HG03575 (cell line): ENCODE measurements at regions not wholly inside any gene's neighbourhood (a gene's known extent, or its start where the extent isn't known, plus 50 kb on each side); places are given as distances from the start of the nearest gene placed in this dataset.
"Not testable (repeated sequence)": the region's sequence is repeated elsewhere in the genome, so short reads cannot be mapped to it uniquely, and the experiment has no call there.

Experiments used
- ATAC-seq: cut with Tn5 transposase; IDR thresholded peaks from one replicate; pipeline ENCODE4 v1.9.1; 2021; ENCODE audit not compliant: unreplicated experiment, insufficient number of reproducible peaks, low FRiP score; ENCODE audit errors: extremely low read depth

DNA sequence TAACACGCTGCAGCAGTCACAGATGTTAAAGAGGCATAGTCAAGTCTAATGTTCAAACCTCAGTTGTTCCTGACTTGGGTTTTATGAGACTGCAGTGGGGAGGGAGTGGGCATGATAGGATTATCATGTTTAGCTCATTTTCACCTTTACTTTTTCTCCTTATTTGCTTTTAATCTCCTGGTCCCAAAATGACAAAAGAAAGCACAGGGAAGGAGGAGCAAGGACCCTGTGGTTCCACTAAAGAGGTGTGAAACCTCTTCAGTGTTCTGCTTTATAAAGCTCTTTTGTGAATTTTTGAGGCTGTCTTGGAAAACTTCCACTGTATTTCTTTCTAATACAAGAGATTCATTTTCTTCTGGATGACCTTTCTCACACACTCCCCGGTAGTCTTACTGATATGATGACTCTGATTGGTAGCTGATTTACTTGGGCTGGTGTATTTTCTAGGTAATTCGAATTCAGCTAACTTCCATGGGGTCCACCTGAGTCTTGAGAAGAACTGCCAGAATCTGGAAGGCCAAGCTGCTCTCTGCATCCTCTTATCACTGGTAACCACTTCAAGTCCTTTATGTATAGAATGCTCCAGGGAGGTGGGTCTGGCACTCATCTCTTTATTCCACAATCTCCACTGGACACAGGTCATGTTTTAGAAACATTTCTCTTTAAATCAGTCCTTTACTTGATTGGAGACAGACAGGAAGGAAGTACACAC, 1364.4 kb upstream of the CDH9 start:
- no peak for ATAC-seq

DNA sequence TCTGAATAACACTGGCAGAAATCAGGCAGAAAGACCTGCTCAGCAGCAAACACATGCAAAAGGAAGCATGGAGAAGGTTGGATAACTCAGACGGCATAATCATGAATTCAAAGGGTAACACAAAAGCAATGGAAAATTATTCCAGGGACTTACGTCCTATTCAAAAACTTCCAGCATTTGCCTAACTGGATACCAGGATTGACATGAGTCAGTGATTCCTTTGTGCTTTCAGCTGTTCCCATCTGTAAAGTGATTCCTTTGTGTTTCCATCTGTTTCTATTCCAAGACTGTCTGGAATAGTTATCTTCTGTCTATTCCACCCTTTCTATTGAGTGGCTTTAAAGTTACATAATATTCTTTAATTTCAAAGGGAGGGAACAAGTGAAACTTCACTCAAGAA, 1361.7 kb upstream of the CDH9 start:
- ATAC-seq: no peak

DNA sequence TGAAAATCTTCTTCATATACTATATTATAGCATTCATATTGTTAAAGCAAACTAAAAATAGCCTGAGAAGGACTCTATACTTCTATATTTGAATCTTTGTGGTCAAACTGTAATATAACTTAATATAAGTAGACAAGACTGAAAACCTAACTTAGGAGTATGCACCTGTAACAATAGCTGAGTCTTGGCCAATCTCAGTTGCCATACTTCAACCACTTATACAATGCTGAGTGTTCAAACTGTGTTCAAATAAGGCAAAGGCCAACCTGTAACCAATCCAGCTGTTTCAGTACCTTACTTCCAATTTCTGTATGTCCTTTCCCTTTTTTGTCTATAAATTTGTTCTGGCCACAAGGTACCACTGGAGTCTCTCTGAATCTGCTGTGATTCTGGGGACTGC, 1360.8 kb upstream of the CDH9 start:
- no peak for ATAC-seq

DNA sequence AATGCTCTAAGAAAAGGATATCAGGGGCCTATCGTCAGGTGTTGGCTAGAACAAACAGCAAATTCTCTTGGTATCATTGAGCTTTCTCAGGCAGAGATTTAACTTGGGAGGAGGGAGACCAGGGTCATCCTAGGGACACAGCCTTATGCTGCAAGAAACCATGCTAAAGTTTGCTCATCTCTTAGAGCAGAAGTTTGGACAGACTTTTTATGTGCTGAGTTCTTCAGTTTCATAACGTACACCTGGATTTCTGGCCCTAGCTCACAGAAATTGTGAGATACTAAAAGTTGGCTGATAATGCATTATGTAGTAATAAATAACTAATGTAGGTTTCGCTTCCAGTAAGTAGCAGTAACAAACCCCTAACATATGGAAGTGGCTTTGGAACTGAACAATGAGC, 1359.8 kb upstream of the CDH9 start:
- no peak for ATAC-seq

DNA sequence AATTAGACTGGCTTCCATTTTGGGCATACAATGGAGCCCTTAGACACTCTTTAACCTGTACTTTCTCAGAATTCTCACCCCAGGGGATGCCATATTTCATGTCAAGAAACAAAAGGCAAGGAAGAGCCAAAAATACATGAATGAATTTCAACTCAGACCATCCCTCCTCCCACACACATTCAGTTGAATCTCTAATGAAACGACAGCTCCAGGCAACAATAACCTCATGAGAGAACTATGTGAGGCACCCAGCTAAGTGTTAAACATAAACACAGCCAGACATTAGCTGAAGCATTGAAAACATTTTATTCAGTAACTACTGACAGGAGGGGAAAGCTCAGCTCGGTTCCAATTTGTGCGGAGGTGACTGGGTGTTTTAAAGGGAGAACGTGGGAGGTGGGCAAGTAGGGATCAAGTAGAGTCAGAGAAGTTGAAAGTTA, 1359.1 kb upstream of the CDH9 start:
- ATAC-seq: no peak

DNA sequence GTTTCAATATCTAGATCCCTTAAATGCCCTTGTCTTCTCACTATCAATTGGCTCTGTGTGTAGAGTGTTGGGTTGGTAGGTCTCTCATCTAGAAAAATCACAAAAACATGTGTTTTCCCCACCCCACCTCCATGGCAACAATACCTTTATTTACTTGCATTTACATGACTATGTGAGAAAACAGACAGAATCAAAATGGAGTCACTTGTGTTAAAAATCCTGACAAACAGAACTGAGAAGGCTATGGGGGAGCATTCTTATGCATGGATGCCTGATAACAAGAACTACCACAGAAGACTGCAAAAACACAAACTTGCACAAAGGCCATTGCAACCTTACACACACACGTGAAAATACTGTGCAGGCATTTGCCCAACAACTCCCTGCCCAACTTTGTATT, 1352.9 kb upstream of the CDH9 start:
- ATAC-seq: no peak

DNA sequence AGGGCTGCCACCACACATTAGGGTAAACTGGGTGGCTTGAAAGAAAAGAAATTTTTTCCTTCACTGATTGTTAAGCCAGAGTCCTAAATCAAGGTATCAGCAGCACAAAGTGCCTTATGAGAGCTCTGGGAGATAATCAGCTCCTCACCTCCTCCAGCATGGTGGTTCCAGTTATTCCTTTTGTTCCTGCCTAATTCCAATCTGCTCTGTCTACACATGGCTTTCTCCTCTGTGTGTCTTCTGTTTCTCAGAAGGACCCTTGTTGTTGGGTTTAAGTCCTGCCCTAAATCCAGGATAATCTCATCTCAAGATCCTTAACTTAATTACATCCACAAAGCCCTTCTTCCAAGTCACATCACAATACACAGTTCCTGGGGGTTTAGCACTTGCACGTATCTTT, 1352.0 kb upstream of the CDH9 start:
- no peak for ATAC-seq

DNA sequence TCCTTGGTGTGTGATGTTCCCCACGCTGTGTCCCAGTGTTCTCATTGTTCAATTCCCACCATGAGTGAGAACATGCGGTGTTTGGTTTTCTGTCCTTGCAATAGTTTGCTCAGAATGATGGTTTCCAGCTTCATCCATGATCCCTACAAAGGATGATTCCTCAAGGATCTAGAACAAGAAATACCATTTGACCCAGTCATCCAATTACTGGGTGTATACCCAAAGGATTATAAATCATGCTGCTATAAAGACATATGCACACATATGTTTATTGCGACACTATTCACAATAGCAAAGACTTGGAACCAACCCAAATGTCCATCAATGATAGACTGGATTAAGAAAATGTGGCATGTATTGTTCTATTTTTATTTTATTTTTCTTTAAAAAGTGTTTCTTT, 1351.3 kb upstream of the CDH9 start:
- not testable (repeated sequence) for ATAC-seq

DNA sequence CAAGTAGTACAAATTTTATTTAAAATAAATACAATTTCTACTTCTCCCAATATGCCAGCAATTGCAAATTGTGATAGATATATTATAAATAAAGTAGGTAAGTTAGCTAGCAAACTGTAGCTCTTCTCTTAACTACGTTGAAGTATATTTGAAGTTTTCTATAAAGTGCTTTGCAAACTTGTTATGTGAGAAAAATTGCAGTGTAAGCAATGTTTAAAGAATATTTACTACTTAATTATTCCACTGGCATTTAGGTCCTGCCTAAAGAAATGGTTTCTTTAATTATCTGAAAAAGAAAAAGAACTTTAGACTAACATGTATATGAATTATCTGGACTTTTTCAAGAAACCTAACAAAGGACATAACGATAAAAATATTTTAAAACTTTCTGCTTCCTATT, 1350.0 kb upstream of the CDH9 start:
- ATAC-seq: no peak

DNA sequence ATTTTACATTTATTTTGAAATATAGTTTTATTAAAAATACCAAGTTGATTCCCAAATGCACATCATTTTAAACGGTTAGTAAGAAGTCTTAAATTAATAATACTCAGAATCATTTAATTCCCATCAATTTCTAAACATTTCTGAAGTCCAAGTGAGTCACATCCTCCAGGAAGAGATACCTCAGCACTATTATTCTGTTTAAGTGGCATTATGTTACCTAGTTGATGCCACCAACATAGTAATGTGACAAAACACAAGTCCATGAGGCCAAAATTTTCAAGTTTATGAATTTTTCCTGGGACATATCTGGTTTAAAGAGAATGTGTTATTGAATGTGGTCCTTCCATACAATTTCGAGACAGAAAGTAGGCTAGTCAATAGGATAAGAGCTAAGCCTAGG, 1348.3 kb upstream of the CDH9 start:
- no peak for ATAC-seq

DNA sequence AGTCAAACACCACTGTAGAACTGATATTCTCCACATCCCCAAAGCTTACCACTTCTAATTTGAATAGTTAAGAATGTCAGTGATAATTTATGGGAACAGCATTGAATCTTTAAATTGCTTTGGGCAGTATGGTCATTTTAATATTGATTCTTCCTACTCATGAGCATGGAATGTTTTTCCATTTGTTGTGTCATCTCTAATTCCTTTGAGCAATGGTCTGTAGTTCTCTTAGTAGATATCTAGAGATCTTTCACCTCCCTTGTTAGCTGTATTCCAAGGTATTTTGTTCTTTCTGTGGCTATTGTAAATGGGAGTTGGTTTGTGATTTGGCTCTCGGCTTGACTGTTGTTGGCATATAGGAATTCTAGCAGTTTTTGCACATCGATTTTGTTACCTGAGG, 1341.8 kb upstream of the CDH9 start:
- no peak for ATAC-seq

DNA sequence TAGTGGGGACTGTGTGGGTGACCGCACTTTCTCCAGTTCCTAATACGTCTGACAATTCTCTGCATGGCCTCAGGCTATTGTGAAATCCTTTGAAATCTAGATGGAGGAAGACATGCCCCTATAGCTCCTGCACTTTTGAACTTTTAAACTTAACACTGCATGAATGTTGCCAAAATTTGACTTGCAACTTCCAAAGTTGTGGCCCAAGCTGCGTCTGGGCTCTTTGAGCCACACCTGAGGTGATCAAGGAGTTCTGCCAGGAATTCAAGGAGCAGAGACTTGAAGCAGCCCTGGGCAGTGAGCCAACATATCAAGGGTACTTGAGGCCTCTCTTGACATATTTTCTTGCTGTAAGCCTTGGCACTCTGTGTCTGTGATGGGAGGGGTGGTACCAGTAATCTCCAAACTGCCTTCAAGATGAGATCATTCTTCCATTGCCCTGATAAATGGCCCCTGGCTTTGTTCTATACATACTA, 1336.1 kb upstream of the CDH9 start:
- no peak for ATAC-seq

DNA sequence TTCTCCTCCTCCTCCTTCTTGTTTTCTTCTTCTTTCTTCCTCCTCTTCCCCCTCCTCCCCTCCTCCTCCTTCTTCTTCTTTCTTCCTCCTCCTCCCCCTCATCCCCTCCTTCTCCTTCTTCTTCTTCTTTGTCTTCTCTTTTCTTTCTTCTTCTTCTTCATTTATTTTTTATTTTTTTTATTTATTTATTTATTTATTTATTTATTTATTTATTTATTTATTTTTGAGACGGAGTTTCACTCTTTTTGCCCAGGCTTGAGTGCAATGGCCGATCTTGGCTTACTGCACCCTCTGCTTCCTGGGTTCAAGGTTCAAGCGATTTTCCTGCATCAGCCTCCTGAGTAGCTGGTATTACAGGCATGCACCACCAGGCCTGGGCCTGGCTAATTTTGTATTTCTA, 1332.5 kb upstream of the CDH9 start:
- no peak for ATAC-seq

DNA sequence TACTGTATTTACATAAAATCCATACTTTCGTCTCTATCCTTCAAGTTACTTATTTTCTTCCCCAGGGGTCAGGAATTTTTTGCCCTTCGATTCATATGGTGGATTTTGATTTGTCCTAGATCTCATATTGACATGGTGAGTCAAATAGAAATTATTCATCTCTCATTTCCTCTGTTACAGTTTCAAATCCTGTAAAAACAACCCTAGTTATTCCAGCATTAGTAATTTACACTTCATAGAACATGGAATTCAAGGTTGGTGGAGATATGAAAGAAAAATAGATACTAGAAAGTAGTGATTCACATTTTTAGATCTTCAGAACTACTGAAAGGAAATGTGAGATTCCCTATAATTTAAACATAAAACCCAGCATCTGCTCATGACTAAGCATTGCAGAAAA, 1331.0 kb upstream of the CDH9 start:
- no peak for ATAC-seq

DNA sequence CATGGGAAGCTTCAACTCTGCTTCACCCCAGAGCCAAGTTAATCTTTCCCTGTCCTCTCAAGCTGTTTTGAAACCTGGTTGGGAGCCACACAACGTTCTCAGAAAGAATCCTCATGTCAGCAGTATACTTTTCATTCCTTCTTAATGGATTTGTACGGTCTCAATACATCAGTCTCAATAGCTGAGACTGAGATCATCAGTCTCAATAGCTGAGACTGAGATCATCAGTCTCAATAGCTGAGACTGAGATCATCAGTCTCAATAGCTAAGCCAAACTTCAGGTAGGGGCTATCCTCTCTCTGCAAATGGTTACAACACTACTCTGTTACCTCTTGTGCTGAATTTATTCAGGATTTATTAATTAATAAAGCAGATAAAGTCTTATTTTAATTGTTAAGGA, 1317.4 kb upstream of the CDH9 start:
- no peak for ATAC-seq

DNA sequence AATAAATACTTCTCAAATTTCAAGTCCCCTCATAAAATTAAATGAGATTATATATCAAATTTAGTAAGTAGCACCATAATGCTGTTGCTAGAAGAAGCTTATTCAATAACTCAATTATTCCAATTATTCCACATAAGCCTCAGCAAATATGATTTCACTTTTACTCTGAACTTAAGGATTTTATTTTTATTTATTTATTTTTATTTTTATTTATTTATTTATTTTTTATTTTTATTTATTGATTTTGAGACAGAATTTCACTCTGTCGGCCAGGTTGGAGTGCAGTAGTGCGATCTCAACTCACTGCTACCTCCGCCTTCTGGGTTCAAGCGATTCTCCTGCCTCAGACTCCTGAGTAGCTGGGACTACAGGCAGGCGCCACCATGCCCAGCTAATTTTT, 1308.3 kb upstream of the CDH9 start:
- ATAC-seq: no peak

DNA sequence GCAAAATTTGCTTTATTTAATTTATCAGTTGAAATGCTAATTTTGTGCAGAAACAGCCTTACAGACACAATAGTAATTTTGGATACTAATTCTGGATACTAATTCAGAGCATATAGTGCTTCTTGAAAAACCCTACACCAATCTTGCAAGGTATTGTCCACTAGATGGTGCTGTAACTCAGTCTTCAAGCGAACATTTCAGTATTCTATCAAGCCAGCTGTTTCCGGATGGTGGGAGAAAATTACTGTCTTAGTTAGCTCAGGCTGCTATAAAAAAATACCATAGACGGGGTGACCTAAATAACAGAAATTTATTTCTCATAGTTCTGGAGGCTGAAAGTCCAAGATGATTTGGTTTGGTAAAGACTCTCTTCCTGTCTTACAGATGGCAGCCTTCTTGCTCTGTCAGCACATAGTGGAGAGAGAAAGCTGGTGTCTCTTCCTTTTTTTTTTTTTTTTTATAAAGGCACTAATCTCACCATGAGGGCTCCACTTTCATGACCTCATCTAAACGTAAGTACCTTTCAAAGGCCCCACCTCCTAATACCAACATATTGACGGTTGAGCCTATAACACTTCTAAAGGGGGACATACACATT, 1306.5 kb upstream of the CDH9 start:
- no peak for ATAC-seq

DNA sequence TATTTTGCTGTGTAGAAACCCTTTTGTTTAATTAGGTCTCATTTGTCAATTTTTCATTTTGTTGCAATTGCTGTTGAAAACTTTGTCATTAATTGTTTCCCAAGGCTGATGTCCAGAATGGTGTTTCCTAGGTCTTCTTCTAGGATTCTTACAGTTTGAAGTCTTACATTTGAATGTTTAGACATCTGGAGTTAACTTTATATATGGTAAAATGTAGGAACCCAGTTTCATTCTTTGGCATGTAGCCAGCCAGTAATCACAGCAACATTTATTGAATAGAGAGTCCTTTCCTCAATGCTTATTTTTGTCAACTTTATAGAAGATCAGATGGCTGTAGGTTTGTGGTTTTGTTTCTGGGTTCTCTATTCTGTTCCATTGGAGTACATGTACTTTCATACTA, 1290.8 kb upstream of the CDH9 start:
- ATAC-seq: no peak

DNA sequence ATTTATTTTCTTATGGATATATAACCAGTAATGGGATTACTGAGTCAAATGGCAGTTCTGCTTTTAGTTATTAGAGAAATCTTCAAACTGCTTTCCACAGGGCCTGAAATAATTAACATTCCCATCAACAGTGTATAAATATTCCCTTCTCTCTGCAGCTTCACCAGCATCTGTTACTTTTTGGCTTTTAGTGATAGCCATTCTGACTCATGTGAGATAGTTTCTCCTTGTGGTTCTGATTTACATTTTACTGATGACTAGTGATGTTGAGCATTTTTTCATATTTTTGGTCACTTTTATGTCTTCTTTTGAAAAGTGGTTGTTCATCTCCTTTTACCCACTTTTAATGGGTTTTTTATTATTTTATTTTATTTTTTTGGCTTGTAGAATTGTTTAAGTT, 1290.3 kb upstream of the CDH9 start:
- ATAC-seq: no peak

DNA sequence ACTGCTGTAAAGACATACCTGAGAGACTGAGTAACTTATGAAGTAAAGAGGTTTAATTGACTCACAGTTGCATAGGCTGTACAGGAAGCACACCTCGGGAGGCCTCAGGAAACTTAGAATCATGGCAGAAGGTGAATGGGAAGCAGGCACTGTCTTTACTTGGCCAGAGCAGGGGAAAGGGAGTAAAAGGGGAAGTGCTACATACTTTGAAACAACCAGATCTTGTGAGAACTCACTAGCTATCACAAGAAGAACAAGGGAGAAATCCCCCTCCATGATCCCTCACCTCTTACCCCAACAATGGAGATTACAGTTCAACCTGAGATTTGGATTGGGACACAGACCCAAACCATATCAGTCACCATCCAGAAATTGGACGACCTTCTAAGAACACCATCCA, 1285.8 kb upstream of the CDH9 start:
- ATAC-seq: no peak

DNA sequence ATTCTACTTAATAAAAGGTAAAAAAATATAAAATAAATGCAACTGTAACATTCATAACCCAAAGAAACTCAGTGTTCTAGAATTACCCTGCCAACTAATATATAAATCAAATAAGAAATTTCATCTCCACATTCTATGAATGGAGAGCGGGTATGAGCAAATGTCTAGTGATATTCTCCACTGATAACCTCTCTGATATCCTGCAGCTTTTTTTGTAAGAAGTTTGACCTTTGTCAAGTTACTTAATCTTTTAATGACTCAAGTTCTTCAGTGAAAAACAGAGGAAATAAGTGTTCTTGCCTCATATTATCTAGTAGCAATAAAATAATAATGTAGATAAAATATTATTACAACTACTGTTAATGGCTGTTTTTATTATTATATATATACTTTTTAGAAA, 1275.6 kb upstream of the CDH9 start:
- ATAC-seq: no peak
